GM12864 (cell line): ENCODE measurements at regions not wholly inside any gene's neighbourhood (a gene's known extent, or its start where the extent isn't known, plus 50 kb on each side); places are given as distances from the start of the nearest gene placed in this dataset.

Experiments
- DNase-seq: peaks from one replicate; pipeline ENCODE4 v3.0.0-alpha.2; 2011; ENCODE audit warnings: low read depth
- H3K4me3 ChIP-seq: 2 replicates; pipeline ENCODE4 v1.5.1; 2011; ENCODE audit warnings: mild to moderate bottlenecking, low read depth, low read length, control low read depth
- CTCF ChIP-seq: IDR thresholded peaks from 2 replicates; pipeline ENCODE4 v1.5.1; 2011; ENCODE audit warnings: low read depth, mild to moderate bottlenecking, moderate library complexity, low read length, control low read depth, inconsistent platforms; ENCODE audit errors: missing control alignments

DNA sequence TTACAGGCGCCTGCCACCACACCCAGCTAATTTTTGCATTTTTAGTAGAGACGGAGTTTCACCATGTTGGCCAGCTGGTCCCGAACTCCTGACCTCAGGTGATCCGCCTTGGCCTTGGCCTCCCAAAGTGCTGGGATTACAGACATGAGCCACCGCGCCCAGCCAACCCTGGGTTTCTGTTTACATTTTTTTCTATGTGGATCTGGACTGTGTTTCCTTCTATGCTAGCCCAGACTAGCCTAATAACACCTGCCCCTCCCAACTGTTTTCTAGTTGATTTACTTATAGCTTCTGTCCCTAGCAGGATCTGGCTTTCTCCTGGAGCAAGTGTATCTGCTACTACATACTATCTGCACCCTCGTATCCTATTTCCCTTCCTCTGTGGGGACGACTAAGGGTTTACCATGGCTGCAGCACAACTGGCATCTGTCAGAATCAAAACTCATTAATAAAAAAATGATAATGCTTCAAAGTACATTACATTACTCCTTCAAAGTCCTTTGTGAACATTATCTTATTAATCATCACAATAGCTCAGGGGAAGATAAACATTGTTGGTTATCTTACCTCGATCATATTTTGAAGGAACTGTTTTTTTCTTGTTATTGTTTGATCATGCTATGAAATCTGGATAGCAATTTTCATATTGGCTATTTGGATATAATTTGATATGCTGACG lies 228.3 kb downstream of the KLF5 start:
- DNase-seq, result no peak
- no peak overlapping the region for H3K4me3 ChIP-seq
- no peak for TF ChIP-seq CTCF

DNA sequence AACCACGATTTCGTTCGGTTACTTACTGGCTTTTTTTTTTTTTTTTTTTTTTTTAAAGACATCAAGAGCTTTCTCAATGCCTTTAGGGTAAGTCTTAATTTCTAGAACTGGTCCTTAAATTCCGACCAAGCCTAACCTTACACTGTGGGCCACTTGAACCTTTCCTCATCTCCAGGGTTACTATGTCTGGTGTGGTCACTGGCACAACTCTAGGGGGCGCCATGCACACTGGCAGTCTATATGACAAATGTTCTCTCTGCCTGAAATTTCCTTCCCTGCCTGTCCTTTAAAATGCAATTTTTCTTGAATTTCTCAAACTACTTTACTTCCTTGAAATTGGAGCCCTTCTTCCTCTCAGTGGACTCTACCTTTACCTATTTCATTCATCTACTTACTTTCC lies 227.4 kb downstream of the KLF5 start:
- H3K4me3 ChIP-seq, result no peak overlapping the region
- DNase-seq, result no peak
- TF ChIP-seq CTCF, result peak; percentile 12

GRCh38 chr13:73284081-73284874 lies 225.5 kb downstream of the KLF5 start:
- no peak for DNase-seq
- no peak for TF ChIP-seq CTCF
- H3K4me3 ChIP-seq, result no peak overlapping the region

- no peak overlapping the region for H3K4me3 ChIP-seq
- DNase-seq, result no peak
- TF ChIP-seq CTCF, result no peak
Measured at GRCh38 chr13:73283636-73284035, 224.8 kb downstream of the KLF5 start.

GRCh38 chr13:73281746-73282145 lies 222.9 kb downstream of the KLF5 start:
- no peak overlapping the region for H3K4me3 ChIP-seq
- TF ChIP-seq CTCF, result no peak
- DNase-seq, result no peak

DNA sequence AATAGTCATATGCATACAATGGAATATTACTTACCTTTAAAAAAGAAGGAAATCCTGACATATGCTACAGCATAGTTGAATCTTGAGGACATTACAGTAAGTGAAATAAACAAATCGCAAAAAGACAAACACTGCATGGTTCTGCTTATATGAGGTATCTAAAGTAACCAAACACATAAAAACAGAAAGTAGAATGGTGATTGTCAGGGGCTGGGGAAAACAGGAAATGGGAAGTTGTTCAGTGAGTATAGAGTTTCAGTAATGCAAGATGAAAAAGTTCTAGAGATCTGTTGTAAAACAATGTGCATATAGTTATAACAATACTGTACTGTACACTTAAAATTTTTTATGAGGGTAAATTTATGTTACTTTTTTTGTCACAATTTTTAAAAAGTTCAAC lies 219.4 kb downstream of the KLF5 start:
- TF ChIP-seq CTCF, result no peak
- no peak overlapping the region for H3K4me3 ChIP-seq
- no peak for DNase-seq
